ENCODE measurements at regions not wholly inside any gene's neighbourhood (a gene's known extent, or its start where the extent isn't known, plus 50 kb on each side); places are given as distances from the start of the nearest gene placed in this dataset.

GRCh38 chr1:81545734-81546133 is 255.0 kb upstream of the ADGRL2 start:
- H3F3A ChIP-seq (ENCODE audit: insufficient read depth, low read length, poor library complexity, severe bottlenecking), result no peaks in the 10 kb centered on the region
- H3K4me2 ChIP-seq (ENCODE audit: low read length), result no peak overlapping the region
- no peaks in the 10 kb centered on the region for H3K36me3 ChIP-seq (ENCODE audit: insufficient read depth, low read length)
- H3K9me3 ChIP-seq (ENCODE audit: low read length), result no peaks in the 10 kb centered on the region
- H3K4me3 ChIP-seq (ENCODE audit: low read length), result no peak overlapping the region
- H3K27ac ChIP-seq (ENCODE audit: low read length), result no peak overlapping the region
- no peak for TF ChIP-seq TAF1 (IDR thresholded peaks at IDR 0.05; ENCODE audit: low read depth)
- no peaks in the 10 kb centered on the region for H4K20me1 ChIP-seq (ENCODE audit: insufficient read depth)
- H3K79me2 ChIP-seq (replicated peaks; ENCODE audit: insufficient read depth, low read length), result no peaks in the 10 kb centered on the region
- H3K9ac ChIP-seq (ENCODE audit: low read length), result no peak overlapping the region
- H3K9me2 ChIP-seq (ENCODE audit: insufficient read depth, low read length), result no peaks in the 10 kb centered on the region
- no peaks in the 10 kb centered on the region for H3K27me3 ChIP-seq (ENCODE audit: insufficient read depth, low read depth, low read length)
- no peak overlapping the region for H2AFZ ChIP-seq (ENCODE audit: low read depth, low read length)

DNA sequence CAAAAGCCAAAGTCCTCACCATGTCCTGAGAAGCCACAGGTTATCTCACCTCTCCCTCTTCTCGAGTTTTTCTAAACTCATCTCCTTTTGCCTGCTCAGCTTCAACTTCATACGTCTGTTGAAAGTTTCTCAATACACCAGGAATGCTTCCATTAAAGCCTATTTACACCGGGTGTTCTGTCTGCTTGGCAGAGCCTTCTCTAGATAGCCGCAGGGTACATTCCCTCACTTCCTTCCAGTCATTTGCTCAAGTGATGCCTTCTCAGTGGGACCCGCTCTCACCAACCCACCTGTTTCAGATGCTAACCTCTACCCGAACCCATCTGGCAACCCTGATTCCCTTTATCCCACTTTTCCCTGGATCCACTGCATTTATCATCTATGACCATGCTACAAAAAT is 257.0 kb upstream of the ADGRL2 start:
- Histone ChIP-seq H4K20me1 (ENCODE audit: insufficient read depth) (no peaks in the 10 kb centered on the region), H3K36me3 (ENCODE audit: insufficient read depth, low read length) (no peaks in the 10 kb centered on the region), H2AFZ (ENCODE audit: low read depth, low read length) (no peak overlapping the region), H3K9ac (ENCODE audit: low read length) (no peak overlapping the region), H3K27me3 (ENCODE audit: insufficient read depth, low read depth, low read length) (no peaks in the 10 kb centered on the region), H3K79me2 (replicated peaks; ENCODE audit: insufficient read depth, low read length) (no peaks in the 10 kb centered on the region), H3K27ac (ENCODE audit: low read length) (no peak overlapping the region), H3K4me2 (ENCODE audit: low read length) (no peak overlapping the region), H3K9me2 (ENCODE audit: insufficient read depth, low read length) (no peaks in the 10 kb centered on the region), H3K9me3 (ENCODE audit: low read length) (no peaks in the 10 kb centered on the region), H3F3A (ENCODE audit: insufficient read depth, low read length, poor library complexity, severe bottlenecking) (no peaks in the 10 kb centered on the region), H3K4me3 (ENCODE audit: low read length) (no peak overlapping the region)
- no peak for TF ChIP-seq POLR2AphosphoS5 (IDR thresholded peaks at IDR 0.05)
- no peak for TF ChIP-seq MXI1 (conservative IDR thresholded peaks at IDR 0.05; ENCODE audit: poor library complexity, severe bottlenecking)
- TF ChIP-seq EP300 (conservative IDR thresholded peaks at IDR 0.05; ENCODE audit: poor library complexity, severe bottlenecking), result no peak
- TF ChIP-seq REST (IDR thresholded peaks at IDR 0.05; ENCODE audit: borderline replicate concordance), result no peak
- no peak for TF ChIP-seq RAD21 (conservative IDR thresholded peaks at IDR 0.05)

DNA sequence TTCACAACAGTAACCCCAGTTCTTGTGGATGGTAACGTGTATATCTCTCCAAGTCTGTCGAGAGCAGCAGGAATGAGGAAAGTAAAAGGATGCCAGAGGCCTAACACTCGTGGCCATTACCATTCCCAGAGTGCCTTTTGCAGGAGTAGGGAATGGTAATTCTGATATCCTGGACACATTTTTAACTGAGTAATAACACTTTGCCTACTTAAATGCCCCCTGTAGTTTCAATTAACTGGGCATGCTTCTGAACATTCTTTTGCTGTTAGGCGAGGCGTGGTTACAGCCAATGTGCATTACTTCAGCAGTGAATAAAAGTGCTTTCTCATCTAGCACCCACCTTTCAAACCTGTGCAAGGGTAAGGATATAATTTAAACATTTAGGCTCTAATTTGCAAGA is 258.5 kb upstream of the ADGRL2 start:
- Histone ChIP-seq H3K36me3 (ENCODE audit: insufficient read depth, low read length) (no peaks in the 10 kb centered on the region), H4K20me1 (ENCODE audit: insufficient read depth) (no peaks in the 10 kb centered on the region), H3K79me2 (replicated peaks; ENCODE audit: insufficient read depth, low read length) (no peaks in the 10 kb centered on the region), H3F3A (ENCODE audit: insufficient read depth, low read length, poor library complexity, severe bottlenecking) (no peaks in the 10 kb centered on the region), H3K9me3 (ENCODE audit: low read length) (no peaks in the 10 kb centered on the region), H2AFZ (ENCODE audit: low read depth, low read length) (no peak overlapping the region), H3K27ac (ENCODE audit: low read length) (no peak overlapping the region), H3K4me3 (ENCODE audit: low read length) (no peak overlapping the region), H3K9ac (ENCODE audit: low read length) (no peak overlapping the region), H3K4me2 (ENCODE audit: low read length) (no peak overlapping the region), H3K27me3 (ENCODE audit: insufficient read depth, low read depth, low read length) (no peaks in the 10 kb centered on the region), H3K9me2 (ENCODE audit: insufficient read depth, low read length) (no peaks in the 10 kb centered on the region)
- TF ChIP-seq TAF1 (IDR thresholded peaks at IDR 0.05; ENCODE audit: low read depth) (no peak), MXI1 (conservative IDR thresholded peaks at IDR 0.05; ENCODE audit: poor library complexity, severe bottlenecking) (no peak), POLR2AphosphoS5 (IDR thresholded peaks at IDR 0.05) (no peak), RAD21 (conservative IDR thresholded peaks at IDR 0.05) (no peak), REST (IDR thresholded peaks at IDR 0.05; ENCODE audit: borderline replicate concordance) (no peak), CTCF (IDR thresholded peaks at IDR 0.05; ENCODE audit: poor library complexity, severe bottlenecking) (no peak)

Data from neural cell (in vitro differentiated cells).